Esophagus squamous epithelium (tissue), 4 donors: ENCODE measurements at regions not wholly inside any gene's neighbourhood (a gene's known extent, or its start where the extent isn't known, plus 50 kb on each side); places are given as distances from the start of the nearest gene placed in this dataset.

Experiments used
- CTCF ChIP-seq, 6 experiments: fragments of 450-650 bp in 4 of 6; fragments of 200-600 bp in 2 of 6; sonication (generic) in 2 of 6; IDR thresholded peaks; one replicate each; pipeline ENCODE4 v1.5.1; 2016 to 2019; ENCODE audit warnings: antibody characterized with exemption in 6 of 6, mild to moderate bottlenecking in 4 of 6, moderate library complexity in 4 of 6
- POLR2A ChIP-seq, 4 donors: fragments of 450-650 bp; IDR thresholded peaks; one replicate each; pipeline ENCODE4 v1.6.1; 2017; ENCODE audit warnings: antibody characterized with exemption in 4 of 4, mild to moderate bottlenecking in 4 of 4, moderate library complexity in 3 of 4

GRCh38 chr2:23131066-23131575 lies 253.9 kb upstream of the KLHL29 start:
- no peak for TF ChIP-seq CTCF (IDR thresholded peaks at IDR 0.05)
- no peak for TF ChIP-seq POLR2A (IDR thresholded peaks at IDR 0.05)
